DOHH2 (cell line): ENCODE measurements at regions not wholly inside any gene's neighbourhood (a gene's known extent, or its start where the extent isn't known, plus 50 kb on each side); places are given as distances from the start of the nearest gene placed in this dataset.

Experiments used
- H3F3A ChIP-seq: fragments of 200-600 bp; sonication (generic), shearing (Covaris generic); 2 replicates; pipeline ENCODE4 v1.6.0; 2016; ENCODE audit warnings: antibody characterized with exemption, mild to moderate bottlenecking; ENCODE audit not compliant: control insufficient read depth, insufficient read depth
- H3K27ac ChIP-seq: fragments of 200-600 bp; sonication (generic); 2 replicates; pipeline ENCODE4 v1.5.1; 2014; ENCODE audit warnings: low read depth, mild to moderate bottlenecking, low read length, moderate library complexity
- H3K27me3 ChIP-seq: fragments of 200-600 bp; sonication (generic); 2 replicates; pipeline ENCODE4 v1.6.1; 2014; ENCODE audit warnings: mild to moderate bottlenecking, low read length, mixed read lengths; ENCODE audit not compliant: control insufficient read depth
- H3K36me3 ChIP-seq: fragments of 200-600 bp; sonication (generic); 2 replicates; pipeline ENCODE4 v1.6.1; 2014; ENCODE audit warnings: mild to moderate bottlenecking, low read length, moderate library complexity, mixed read lengths; ENCODE audit not compliant: control insufficient read depth
- H3K4me1 ChIP-seq: fragments of 200-600 bp; sonication (generic); 2 replicates; pipeline ENCODE4 v1.6.1; 2014; ENCODE audit warnings: mild to moderate bottlenecking, low read length, mixed read lengths; ENCODE audit not compliant: control insufficient read depth
- H3K4me2 ChIP-seq: fragments of 200-600 bp; sonication (generic); 2 replicates; pipeline ENCODE4 v1.6.0; 2014; ENCODE audit warnings: mild to moderate bottlenecking, low read length, moderate library complexity
- H3K4me3 ChIP-seq: fragments of 200-600 bp; sonication (generic); 2 replicates; pipeline ENCODE4 v1.5.1; 2014; ENCODE audit warnings: mild to moderate bottlenecking, low read length, mixed read lengths
- H3K79me2 ChIP-seq: fragments of 200-600 bp; sonication (generic); 2 replicates; pipeline ENCODE4 v1.6.1; 2014; ENCODE audit warnings: mild to moderate bottlenecking, low read length, mixed read lengths; ENCODE audit not compliant: control insufficient read depth
- H3K9me2 ChIP-seq: fragments of 200-600 bp; sonication (generic); replicated peaks from 2 replicates; pipeline ENCODE4 v1.6.1; 2014; ENCODE audit warnings: mild to moderate bottlenecking, low read length, mixed read lengths; ENCODE audit not compliant: control insufficient read depth
- H3K9me3 ChIP-seq: fragments of 200-600 bp; sonication (generic); 2 replicates; pipeline ENCODE4 v1.6.1; 2014; ENCODE audit warnings: antibody characterized with exemption, low read length, mixed read lengths; ENCODE audit not compliant: control insufficient read depth, insufficient read depth
- H4K20me1 ChIP-seq: fragments of 200-600 bp; sonication (generic); 2 replicates; pipeline ENCODE4 v1.6.0; 2014; ENCODE audit warnings: low read depth, mild to moderate bottlenecking, antibody characterized with exemption, low read length, moderate library complexity; ENCODE audit not compliant: control insufficient read depth, insufficient read depth
- EZH2phosphoT487 ChIP-seq: fragments of 200-600 bp; sonication (generic); IDR thresholded peaks from 2 replicates; pipeline ENCODE4 v1.6.1; 2017; ENCODE audit warnings: borderline replicate concordance, mild to moderate bottlenecking, antibody characterized with exemption, low read length, moderate library complexity, mixed read lengths
- TF ChIP-seq, protein P1 (sequence below): fragments of 200-600 bp; sonication (generic); IDR thresholded peaks from one replicate; pipeline ENCODE4 v1.5.1; 2014; ENCODE audit warnings: antibody characterized with exemption, mild to moderate bottlenecking, low read depth, low read length; ENCODE audit not compliant: poor library complexity, severe bottlenecking

DNA sequence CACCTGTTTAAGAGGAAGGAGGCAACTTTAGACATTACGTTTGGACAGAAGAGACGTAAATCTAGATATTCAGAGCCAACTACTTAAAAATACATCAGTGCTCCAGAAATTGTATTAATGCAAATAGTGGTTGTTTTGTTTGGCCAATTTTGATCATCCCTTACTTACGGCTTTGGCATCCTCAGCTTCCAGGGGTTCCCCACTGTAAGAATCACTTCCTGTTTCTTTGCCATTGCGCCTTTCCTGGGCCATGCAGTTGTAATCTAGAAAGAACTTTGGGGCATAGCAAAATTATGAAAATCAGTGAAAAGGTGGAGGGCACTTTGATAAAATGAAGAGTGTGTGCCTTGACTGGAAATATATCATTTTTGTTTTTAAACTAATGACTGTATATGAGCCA, 537.2 kb upstream of the TLE4 start:
- no peaks in the 10 kb centered on the region for H3K79me2 ChIP-seq
- no peak overlapping the region for H3K4me2 ChIP-seq
- H3K9me2 ChIP-seq = no peaks in the 10 kb centered on the region
- no peaks in the 10 kb centered on the region for H3K27me3 ChIP-seq
- H4K20me1 ChIP-seq = no peaks in the 10 kb centered on the region
- no peak for TF ChIP-seq EZH2phosphoT487
- TF ChIP-seq, protein P1, sequence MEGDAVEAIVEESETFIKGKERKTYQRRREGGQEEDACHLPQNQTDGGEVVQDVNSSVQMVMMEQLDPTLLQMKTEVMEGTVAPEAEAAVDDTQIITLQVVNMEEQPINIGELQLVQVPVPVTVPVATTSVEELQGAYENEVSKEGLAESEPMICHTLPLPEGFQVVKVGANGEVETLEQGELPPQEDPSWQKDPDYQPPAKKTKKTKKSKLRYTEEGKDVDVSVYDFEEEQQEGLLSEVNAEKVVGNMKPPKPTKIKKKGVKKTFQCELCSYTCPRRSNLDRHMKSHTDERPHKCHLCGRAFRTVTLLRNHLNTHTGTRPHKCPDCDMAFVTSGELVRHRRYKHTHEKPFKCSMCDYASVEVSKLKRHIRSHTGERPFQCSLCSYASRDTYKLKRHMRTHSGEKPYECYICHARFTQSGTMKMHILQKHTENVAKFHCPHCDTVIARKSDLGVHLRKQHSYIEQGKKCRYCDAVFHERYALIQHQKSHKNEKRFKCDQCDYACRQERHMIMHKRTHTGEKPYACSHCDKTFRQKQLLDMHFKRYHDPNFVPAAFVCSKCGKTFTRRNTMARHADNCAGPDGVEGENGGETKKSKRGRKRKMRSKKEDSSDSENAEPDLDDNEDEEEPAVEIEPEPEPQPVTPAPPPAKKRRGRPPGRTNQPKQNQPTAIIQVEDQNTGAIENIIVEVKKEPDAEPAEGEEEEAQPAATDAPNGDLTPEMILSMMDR = no peak
- no peak overlapping the region for H3K4me3 ChIP-seq
- H3K27ac ChIP-seq = no peak overlapping the region
- H3K9me3 ChIP-seq = no peaks in the 10 kb centered on the region
- H3F3A ChIP-seq = no peaks in the 10 kb centered on the region
- H3K36me3 ChIP-seq = no peaks in the 10 kb centered on the region
- H3K4me1 ChIP-seq = no peaks in the 10 kb centered on the region

DNA sequence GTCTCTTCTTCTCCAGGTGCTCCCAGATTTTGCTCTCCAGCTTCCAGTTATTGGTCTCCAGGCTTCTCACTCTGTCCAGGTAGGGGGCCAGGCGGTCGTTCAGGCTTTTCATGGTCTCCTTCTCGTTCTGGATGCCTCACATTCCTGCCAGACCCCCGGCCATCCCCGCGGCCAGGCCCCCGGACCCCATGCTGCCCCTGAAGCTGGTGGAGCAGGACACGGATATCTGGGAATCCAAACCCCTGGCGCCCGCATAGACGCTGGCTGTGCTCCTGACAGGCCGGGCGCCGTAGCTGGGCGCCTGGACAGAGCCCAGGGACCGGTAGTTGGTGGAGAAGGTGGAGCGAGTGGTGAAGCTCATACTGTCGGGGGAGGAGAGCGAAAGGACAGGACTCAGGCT, 534.4 kb upstream of the TLE4 start:
- Histone ChIP-seq H3K27ac (no peak overlapping the region), H3K27me3 (no peaks in the 10 kb centered on the region), H3K9me3 (no peaks in the 10 kb centered on the region), H3K4me2 (no peak overlapping the region), H3K4me1 (no peaks in the 10 kb centered on the region), H3K79me2 (no peaks in the 10 kb centered on the region), H3K9me2 (no peaks in the 10 kb centered on the region), H3K4me3 (no peak overlapping the region), H4K20me1 (no peaks in the 10 kb centered on the region), H3K36me3 (no peaks in the 10 kb centered on the region), H3F3A (no peaks in the 10 kb centered on the region)
- no peak for TF ChIP-seq EZH2phosphoT487
- TF ChIP-seq, protein P1 = no peak

DNA sequence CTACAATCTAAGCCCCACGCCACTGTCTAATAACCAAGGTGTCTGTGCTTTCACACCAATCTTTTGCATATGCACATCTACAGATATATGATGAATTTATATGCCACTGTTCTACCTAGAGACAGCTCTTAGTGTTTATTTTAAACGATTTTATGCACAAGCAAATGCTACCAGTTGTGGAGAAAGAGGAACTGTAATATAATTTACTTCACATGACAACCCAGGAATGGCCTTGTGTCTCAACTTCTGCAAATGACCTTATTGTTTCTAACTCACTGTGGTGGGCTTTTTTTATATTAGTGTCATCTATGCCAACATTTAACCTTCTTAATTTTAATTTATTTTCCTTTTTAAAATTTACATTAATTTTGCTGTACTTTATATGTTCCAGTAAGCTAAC, 531.1 kb upstream of the TLE4 start:
- no peak overlapping the region for H3K4me2 ChIP-seq
- H3F3A ChIP-seq = no peaks in the 10 kb centered on the region
- H3K4me1 ChIP-seq = no peaks in the 10 kb centered on the region
- H3K9me3 ChIP-seq = no peaks in the 10 kb centered on the region
- H3K27me3 ChIP-seq = no peaks in the 10 kb centered on the region
- H3K79me2 ChIP-seq = no peaks in the 10 kb centered on the region
- H4K20me1 ChIP-seq = no peaks in the 10 kb centered on the region
- TF ChIP-seq EZH2phosphoT487 = no peak
- TF ChIP-seq, protein P1 = no peak
- H3K36me3 ChIP-seq = no peaks in the 10 kb centered on the region
- no peak overlapping the region for H3K27ac ChIP-seq
- no peaks in the 10 kb centered on the region for H3K9me2 ChIP-seq
- no peak overlapping the region for H3K4me3 ChIP-seq

DNA sequence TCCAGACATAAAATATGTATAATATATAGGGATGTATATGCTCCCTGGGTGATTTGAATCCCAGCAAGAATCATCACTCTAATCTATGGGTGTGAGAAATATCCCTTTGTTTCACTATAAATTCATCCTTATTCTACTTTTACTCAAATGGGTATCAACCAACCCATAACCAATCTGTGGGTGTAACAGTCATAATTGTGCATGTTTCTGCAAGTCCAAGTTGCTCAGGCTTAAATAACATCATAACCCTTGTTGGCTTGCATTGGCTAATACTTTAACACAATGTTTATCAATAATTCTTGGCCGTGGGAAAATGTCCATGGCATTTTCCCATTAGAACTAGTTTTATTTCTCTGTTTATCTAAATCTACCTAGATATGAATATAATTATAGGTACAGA, 530.5 kb upstream of the TLE4 start:
- H3K4me1 ChIP-seq = no peaks in the 10 kb centered on the region
- H3K27ac ChIP-seq = no peak overlapping the region
- no peaks in the 10 kb centered on the region for H3K27me3 ChIP-seq
- no peaks in the 10 kb centered on the region for H3K36me3 ChIP-seq
- H3K9me2 ChIP-seq = no peaks in the 10 kb centered on the region
- H3K4me2 ChIP-seq = no peak overlapping the region
- no peaks in the 10 kb centered on the region for H4K20me1 ChIP-seq
- no peaks in the 10 kb centered on the region for H3F3A ChIP-seq
- no peaks in the 10 kb centered on the region for H3K79me2 ChIP-seq
- no peak overlapping the region for H3K4me3 ChIP-seq
- no peaks in the 10 kb centered on the region for H3K9me3 ChIP-seq
- TF ChIP-seq, protein P1 = no peak
- no peak for TF ChIP-seq EZH2phosphoT487
